Erythroblast (primary cell): ENCODE measurements at regions not wholly inside any gene's neighbourhood (a gene's known extent, or its start where the extent isn't known, plus 50 kb on each side); places are given as distances from the start of the nearest gene placed in this dataset.

Experiments used
- GATA1 ChIP-seq: IDR thresholded peaks from 2 replicates; pipeline ENCODE4 v1.6.1; 2011; ENCODE audit warnings: low read depth, mild to moderate bottlenecking, control low read depth, low read length, moderate library complexity
- POLR2A ChIP-seq: IDR thresholded peaks from 2 replicates; pipeline ENCODE4 v1.6.1; 2011; ENCODE audit warnings: mild to moderate bottlenecking, low read length

DNA sequence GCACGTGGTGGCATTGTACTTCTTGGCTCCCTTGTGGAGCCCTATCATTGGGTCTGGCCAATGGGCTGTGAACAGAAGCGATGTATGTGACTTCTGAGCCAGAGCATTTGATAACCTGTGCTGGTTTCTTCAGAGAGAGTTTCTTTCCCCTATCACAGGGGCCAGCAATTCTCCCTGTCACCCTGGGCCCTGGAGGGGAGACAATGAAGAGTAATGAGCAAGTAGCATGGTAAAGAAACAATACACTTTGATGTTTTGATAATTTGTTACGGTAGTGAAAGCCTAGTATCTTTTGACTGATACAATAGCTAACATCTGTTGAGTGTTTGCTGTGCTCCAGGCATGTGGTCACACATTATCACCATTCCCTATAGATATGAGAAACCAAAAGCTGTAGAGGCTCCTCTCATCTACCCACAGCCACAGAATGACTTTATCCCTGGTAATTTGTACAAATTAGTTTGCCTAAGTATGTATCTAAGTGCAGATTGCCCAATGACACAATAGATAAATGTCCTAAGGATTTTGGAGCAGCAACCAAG lies 113.4 kb upstream of the SVIL start:
- no peak for TF ChIP-seq POLR2A
- TF ChIP-seq GATA1 = no peak
